ENCODE measurements at regions not wholly inside any gene's neighbourhood (a gene's known extent, or its start where the extent isn't known, plus 50 kb on each side); places are given as distances from the start of the nearest gene placed in this dataset.

DNA sequence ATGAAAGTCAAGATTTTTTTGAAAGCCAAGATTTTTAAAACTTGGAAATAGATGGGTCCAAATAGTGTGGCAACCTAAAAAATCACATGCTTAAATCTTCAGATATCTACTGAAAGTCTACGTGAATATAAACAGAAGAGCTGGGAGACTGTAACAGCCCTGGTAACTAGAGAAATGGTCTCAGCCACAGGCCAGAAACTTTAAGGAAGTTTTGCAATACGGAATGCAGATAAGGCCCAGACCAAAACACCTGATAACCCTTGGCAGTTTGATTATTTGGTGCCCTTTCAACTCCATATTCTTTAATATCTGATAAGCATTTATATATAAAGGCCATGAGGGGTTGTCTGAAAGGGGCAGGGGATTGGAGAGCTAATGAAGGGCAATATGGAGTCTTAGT, 537.3 kb upstream of the TGFBR2 start:
- DNase-seq, result no peak

DNA sequence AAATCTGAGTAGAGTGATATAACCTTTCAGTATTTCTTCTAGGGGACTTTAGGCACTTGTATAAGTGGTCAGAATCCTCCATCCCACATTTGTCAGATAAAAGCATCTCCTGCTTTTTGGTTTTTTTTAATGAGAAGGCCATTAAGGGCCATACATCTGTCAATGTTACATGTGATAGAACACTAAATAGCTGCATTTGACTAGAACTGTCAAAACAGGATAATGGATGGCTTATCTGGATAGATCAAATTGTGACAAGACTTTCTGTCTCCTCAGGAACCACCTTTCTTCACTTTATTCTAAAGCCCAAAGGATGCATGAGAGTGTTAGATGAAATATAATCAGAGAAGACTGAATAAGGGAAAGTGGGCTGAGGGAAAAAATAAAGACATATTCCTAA, 533.4 kb upstream of the TGFBR2 start:
- DNase-seq, result no peak

DNA sequence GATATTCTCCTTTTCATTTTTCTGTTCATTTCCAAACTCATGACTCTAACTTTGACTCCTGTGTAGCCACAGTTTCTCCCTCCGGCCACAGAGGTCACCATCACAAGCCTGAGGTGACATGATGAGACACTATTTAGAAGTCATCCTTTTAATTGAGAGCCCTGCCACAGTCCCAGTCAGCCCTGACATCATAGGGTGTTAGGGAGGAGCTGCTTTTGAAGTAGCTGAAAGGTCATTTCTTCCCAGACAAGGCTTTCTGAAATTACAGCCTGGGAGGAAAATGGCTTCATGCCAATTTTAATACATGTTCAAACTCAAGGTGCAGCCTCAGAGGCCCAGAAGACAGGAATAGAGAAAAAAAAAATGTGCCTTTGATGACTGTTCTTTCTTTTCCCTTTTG, 532.8 kb upstream of the TGFBR2 start:
- no peak for DNase-seq

DNA sequence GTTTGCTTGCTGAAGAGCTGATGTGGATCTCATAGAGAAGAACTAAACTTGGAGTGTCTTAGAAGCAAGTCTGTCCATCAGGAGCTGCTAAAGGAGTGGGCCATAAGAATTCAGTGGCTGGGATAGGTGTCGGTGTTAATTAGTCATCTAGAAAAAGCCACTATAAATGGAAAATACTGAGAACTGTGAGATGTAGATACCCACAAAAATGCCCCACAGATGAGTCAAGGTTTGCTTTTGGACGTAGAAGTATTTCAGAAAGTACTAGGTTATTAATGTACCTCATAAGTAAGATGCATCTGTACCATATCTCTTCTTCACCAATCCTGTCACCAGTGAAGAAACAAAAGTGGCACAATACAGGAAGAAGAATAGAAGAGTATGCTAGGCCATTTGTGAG, 530.9 kb upstream of the TGFBR2 start:
- no peak for DNase-seq

DNA sequence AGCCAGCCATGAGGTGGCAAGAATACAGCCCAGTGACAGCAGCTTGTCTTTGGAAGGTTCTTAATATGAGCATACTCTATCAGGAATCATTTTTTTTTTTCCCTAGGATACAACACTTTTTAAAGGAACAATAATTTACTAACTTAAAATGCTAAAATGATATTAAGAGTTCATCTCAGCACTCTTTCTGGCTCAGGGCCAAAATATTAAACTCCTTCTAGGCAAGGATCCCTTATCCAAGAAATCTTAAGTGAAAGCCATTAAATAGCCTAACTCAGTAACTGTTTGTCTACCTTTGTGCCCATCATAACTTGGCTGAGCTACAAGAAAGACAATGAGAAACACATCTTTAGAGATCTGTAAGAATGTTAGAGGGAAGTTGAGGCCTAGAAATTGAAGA, 529.5 kb upstream of the TGFBR2 start:
- no peak for DNase-seq

DNA sequence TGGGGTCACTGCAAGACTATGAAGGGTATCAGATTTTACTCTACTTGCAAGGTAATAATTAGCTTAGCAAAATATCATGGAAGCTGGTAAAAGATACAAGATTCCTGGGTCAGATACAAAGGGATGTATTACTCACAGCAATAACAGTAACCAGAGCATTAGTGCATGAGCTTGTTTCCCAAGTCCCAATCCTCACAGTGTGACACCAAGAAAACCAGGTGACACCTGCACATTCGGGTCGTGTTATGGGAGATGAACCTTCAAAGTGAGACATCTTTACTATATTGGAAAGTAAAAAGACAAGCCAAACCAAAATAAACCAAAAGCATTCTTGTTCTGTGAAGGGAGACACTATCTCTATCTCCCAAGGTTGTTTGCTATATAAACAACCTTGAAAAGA, 528.7 kb upstream of the TGFBR2 start:
- DNase-seq, result no peak

DNA sequence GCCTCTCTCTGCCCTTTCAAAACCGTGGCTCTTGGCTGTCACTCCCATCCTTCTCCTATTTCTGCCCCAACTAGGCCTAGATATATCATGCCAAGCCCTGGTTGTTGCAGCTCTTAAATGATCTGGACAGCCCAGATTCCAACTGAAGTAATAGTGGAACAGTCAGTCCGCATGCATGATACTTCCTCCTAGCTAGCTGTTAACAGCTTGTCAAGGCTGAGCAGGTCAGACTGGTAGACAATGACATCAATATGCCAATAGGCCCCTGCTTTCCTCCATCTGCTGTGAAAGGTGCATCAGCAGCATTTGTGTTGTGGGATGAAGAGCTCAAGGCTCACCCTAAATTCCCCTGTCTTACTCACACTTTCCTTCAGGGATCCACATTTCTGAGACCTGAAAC, 527.7 kb upstream of the TGFBR2 start:
- DNase-seq, result no peak

DNA sequence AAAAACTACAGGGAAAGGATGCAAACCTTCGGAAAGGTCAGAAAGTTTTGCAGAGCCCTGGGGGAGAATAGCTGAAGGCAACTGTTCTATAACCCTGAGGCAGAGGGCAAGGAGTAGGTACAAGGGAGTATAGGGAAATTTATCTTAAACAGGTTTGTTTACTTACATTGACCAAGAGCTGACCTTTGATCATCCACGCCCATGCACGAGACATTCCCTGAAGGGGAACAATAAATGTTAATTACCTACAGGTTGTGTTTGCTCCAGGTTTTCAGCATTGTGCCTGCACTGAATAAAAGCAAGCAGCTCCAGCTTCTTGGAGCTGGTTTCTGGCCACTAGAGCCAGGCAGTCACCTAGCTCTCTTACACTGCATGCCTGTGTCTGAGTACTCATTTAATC, 524.5 kb upstream of the TGFBR2 start:
- no peak for DNase-seq

DNA sequence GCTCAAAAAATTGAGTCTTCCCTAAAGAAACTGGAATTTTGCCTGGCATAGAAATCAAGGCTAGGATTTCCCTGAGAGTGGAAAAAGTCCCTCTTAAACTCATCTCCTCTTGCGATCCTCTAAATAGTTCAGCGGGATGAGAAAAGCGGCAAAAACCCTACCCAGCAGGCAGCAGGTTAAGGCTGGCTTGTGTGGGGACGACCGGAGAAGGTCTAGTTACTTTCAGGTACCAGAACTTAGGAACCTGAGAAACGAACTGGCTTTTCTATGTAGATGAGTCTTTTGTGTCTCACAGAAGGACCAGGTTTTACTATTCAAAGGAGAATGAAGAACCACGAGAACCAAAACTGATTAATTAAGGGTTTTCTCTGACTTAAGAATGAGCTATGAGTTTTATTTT, 523.7 kb upstream of the TGFBR2 start:
- no peak for DNase-seq

DNA sequence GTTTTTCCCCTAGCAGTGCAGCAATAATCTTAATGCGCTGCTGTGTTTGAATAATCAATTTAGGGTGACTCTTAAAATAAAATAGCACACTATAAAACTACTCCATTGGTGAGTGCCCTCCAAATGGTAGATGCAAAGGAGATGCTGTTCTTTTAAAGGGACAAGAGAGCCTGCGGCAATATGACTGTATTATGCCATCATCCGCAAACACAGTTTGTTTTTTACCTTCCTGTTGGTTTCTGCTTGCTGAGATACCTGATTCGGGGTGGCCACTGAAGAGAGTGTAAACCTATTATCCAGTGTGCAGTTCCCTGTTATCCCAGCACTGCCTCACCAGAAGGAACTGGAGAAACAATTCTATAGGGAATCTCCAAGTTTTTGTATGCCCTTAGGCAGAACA, 523.1 kb upstream of the TGFBR2 start:
- no peak for DNase-seq

DNA sequence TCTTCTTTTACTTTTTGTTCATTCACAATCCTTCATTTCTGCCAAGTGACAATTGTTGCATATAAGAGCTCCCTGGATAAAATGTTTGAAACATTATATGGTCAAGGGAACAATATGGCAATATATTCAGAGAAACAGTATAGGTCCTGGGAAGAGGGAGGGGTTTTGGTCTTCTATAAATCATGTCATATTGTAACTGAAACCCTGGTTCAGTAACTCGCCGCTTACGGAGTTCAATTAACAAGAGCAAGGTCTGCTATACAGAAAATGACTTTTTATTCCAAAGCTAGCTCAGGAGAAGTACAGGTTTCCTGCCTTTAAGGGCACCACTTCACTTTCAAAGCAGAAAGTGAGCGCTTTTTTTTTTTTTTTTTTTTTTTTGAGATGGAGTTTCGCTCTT, 522.1 kb upstream of the TGFBR2 start:
- DNase-seq, result no peak

DNA sequence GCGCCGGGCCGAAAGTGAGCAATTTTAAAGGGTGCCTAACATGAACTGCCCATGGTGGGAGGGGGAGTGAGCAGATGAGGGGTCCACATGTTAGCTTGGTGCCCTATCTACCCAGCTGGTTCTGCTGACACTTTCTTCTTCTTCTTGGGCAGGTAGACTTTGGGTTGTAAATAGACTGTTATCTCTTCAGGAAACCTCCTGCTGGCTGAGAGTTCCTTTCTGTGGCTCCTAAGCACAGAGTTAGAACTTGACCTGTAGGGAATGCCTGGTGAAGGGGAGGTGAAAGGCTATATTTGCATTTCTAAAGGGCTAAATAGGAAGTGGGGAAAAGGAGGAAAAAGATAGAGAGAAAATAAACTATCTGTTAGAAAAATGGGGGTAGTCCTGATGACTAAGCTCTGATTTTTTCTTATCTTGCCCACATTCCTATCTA, 521.4 kb upstream of the TGFBR2 start:
- no peak for DNase-seq

DNA sequence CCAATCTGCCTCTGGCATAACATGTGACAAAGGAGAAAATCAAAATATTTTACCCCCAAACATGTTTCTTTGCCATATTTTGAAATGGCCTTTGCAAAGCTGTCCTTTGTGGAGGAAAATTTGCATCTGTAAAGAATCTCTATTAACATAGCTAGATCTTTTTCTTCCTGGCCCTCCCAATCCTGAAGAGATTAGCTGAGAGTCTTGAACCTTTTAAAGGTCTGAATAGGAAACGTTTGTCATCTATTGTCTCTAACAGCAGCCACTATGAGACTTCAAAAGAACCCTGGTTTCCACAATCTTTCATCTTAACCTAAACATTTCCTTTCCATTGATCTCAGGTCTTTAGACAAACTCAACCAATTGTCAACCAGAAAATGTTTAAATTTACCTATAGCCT, 520.9 kb upstream of the TGFBR2 start:
- no peak for DNase-seq

DNA sequence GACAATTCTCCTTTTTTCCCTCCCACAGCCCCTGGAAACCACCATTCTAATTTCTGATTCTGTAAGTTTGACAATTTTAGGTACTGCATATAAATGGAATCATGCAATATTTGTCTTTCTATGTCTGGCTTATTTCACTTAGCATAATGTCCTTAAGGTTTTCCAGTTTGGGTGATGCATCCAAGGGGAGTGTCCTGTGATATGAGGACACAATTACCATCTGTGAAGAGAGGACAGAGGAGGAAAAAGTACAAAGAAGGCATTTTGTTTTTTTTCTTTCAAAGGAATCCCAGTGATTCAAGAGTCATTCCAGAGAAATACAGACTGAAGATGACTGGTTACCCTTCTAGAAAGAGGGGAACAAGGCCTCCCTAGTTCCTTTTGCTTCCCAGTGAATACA, 514.7 kb upstream of the TGFBR2 start:
- no peak for DNase-seq

DNA sequence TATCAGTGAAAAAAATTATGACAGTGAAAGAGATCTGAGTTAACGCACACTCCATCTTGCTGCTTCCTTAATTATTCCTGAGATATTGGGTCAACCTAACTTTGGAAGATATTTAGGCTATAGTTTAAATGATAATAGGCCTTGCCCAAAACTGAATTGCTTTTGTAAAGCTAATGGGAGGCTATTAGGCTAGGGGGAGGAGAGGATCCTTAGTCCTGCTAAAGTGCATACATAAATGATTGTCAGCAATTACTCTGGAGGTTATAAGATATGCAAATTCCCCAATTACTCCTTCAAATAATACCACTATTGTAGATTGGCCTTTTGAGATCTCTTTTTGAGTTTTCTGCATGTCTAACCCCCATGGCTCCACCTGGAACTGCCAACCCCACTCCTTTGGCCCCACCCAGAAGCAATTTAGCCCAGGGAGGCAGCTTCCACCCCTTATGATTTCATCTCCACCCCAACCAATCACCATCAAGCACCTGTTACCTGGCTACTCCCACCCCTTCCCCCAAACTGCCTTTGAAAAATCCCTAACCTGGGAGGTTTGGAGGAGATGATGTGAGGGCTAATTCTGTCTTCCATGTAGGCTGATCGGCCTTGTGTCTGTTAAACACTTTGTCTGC, 509.3 kb upstream of the TGFBR2 start:
- no peak for DNase-seq

DNA sequence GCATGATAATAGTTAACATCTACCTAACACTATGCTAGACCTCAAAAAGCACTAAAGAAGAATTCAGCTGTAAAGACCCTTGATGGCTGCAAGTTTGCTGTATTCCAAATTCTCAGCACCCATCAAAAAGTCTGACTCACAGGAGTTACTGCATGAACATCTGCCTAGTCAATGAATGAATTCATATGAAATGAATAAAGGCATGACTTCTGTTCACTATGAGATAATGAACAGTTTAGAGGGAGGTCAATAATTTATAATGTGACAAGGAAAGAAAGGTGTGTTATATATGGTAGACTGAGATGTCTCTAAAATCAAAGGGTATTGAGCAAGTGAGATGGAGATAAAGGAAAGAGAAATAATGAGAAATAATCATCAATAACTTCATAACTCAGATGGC, 508.2 kb upstream of the TGFBR2 start:
- DNase-seq, result no peak

DNA sequence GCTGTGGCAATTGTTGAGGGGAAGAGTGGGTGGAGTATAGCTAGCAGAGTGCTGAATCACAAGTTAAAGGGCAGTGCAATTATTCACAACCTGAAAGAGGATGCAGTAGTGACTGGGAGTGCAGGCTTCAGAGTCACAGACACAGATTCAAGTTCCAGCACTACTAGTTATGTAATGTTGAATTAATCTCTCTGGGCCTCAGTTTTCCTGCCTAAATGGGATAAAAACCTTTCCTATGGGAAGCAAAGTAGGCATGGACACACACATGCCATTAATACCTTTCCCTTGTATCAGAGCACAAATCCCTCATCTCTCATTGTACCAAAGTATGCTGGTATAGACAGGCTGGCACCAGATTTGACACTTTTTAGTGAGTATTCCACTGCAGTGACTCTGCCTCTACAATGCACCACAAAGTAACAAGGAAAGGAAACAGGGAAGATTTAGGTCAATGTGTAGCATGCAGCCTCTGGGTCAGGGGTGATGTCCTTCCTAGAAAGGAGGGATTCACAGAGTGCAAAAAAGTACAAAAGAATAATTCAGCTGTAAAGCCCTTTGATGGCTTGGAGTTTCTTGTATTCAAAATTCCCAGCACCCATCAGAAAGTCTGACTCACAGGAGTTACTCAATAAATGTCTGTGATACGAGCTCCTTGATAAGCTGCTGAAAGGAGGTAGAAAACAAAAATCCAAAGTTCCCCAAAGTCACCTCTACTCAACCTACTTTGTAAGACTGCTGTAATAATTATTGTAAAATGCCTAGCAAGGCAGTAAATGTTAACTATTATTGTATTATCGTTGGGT, 507.5 kb upstream of the TGFBR2 start:
- no peak for DNase-seq

DNA sequence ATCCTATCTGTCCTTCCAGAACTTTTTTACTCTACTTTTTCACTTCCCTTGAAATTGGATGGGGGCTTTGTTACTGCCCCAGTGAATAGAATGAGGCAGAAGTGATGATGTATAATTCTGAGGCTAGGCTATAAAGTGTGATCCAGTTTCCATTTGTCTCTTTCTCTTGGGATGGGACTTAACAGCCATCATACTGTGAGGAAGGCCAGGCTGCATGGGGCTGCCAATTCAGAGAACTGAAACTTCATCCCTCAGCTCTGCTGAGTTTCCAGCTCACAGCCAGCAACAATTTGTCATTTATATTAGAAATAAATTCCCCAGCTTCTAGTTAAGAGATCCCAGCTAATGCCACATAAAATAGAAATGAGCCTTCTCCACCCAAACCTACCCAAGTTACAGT, 504.0 kb upstream of the TGFBR2 start:
- DNase-seq, result no peak

DNA sequence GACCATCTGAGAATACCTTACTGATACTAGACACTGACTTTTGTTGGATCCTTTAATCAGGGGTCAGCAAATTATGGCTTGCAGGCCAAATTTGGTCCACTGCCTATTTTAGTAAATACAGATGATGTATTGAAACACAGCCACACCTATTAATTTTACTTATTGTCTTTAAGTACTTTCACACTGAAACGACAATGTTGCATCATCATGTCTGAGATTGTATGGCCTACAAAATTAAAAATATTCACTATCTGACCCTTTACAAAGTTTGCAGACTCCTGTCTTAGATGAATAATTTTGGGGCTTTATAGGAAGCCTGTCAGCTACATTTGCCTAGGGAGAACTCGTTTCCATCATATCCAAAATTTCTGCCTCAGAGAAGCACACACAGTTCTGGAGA, 503.2 kb upstream of the TGFBR2 start:
- no peak for DNase-seq

DNA sequence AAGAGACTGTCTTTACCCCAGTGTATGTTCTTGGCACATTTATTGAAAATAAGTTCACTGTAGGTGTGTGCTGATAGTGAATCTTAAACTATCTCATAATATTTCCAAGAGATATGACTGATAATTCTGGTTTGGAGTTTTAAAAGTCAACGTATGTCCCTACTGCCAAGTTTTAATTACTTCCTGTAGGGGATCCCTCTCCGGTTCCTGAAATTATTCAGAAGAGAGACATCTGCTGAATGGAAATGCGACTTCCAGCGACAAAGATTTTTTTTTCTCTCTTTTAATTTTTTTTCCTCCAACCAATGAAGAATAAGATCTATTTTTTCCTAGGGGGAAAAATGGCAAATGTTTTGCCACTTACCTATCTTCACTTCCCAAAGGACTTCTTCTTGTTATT, 498.9 kb upstream of the TGFBR2 start:
- no peak for DNase-seq

DNA sequence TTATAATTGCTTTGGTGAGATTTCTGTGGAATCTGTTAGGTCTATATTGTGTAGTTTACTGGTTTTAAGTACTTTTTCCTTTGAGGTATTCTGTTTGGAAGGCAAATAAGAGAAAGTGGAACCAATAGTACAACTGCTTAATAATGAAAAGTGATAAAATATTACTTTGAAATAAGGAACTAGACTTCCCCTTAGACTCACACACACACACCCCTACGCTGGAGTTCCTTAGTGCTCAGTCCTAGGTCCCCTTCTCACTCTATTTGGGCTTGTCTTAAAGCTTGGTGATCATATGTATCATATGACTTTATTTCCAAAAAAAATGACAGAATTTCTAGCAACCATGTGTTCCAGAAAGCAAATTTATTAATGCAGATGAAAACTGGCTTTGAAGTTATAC, 494.0 kb upstream of the TGFBR2 start:
- no peak for DNase-seq

DNA sequence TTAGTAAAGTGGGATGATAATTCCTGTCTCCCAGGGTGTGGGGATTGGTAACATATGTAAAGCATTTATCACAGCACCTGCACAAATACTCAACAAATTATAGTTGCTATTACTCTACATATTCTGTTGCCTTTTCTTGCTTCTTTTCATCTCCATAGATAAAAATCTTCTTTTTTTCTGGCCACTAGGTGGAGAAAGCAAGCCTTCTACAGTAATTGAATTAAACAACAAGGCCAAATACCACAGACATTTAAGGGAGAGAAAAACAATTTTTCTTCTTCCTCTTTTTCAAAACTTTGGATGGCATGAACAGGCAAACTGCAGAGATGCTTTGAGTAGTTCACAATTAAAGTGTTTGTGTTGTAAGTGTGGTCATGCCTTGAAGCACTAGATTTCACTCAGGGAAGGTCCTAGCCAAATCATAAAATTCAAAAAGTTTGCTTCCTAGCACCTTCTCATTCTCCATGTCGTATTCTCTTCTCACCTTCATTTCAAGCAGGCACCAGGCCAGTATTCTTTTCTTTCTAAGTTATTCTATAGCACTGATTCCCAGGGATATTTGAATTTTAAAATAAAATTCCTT, 493.4 kb upstream of the TGFBR2 start:
- DNase-seq, result no peak

DNA sequence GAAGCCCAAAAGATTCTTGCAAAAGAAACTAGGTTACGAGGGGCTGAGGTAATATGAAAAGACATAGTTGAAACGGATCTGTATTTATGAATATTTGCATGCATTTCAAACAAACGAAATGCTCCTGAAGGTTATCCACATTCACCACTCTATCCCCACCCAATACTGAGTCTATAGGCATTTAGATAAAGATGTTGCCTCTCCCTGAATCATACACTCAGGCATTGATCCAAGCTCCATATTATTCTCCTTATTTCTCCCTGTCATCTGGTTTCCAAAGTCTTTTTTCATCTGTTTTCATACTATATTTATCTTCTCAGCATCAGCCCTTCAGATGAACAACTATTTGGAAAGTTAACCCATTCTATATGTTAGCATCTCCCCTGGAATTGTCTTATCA, 492.5 kb upstream of the TGFBR2 start:
- DNase-seq, result no peak

DNA sequence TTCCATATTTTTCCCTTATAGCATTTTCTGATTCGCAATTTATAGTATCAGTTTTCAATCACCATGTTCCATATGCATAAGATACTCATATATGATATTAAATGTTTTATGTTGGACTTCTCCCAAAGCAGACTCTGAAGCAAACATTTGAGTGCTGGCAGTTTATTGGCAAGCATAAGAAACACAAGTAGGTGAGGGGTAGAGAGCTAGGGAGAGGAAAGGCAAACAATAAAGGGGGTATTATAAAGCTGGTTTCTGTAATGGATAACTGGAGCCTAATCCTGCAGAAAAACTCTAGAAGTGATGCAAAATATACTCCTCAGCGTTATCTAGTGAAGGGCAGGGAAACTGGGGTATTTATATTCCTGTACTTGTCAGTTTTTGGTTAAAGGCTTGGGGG, 491.5 kb upstream of the TGFBR2 start:
- no peak for DNase-seq

DNA sequence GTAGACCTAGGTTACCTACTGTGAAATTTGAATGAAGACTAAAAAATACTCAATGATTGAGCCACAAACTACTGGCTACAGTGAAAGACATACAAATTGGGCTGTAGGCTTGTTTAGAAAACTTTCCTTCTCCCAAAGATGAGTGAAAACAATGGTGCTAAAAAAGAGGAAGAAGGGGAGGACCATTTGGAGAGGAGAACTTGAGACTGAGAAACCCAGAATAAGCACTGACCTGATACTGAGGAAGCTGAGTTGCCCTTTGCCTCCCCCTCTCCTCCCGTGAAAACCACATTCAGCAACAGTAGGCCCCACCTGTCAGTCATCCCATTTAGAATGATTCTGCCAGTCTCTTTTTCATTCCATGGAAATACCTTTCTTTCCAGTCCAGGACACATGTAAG, 484.0 kb upstream of the TGFBR2 start:
- DNase-seq, result no peak

Measured in SIG-M5 (cell line).